NB4 (cell line): ENCODE measurements at regions not wholly inside any gene's neighbourhood (a gene's known extent, or its start where the extent isn't known, plus 50 kb on each side); places are given as distances from the start of the nearest gene placed in this dataset.

Experiments used
- MYC ChIP-seq: IDR thresholded peaks from 2 replicates; pipeline ENCODE4 v1.6.1; 2011; ENCODE audit warnings: low read depth, low read length
- POLR2A ChIP-seq: IDR thresholded peaks from 2 replicates; pipeline ENCODE4 v1.6.1; 2011; ENCODE audit warnings: mild to moderate bottlenecking; ENCODE audit not compliant: insufficient read length; ENCODE audit errors: extremely low read depth
- TF ChIP-seq, protein P1 (sequence below): IDR thresholded peaks from one replicate; pipeline ENCODE4 v1.5.1; 2012; ENCODE audit warnings: low read depth, low read length
- TF ChIP-seq, protein P2 (sequence below): IDR thresholded peaks from 2 replicates; pipeline ENCODE4 v1.6.1; 2011; ENCODE audit warnings: low read depth, low read length

DNA sequence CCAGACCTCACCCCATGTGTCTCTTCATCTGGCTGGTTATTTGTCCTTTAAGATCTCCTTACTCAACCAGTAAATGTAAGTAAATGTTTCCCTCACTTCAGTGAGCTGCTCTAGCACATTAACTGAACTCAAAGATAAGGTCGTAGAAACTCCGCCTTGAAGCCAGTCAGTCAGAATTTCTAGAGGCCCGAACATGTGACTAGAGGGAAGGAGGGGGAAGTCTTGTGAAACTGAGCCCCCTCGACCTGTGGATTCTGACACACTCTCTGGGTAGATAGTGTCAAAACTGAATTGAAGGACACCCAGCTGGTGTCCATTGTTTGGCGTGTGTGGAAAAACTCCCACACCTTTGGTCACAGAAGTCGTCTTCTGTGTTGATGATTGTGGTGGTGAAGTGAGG, 933.9 kb downstream of the ADGRL3 start:
- TF ChIP-seq MYC (no peak), POLR2A (no peak)
- TF ChIP-seq, protein P1, sequence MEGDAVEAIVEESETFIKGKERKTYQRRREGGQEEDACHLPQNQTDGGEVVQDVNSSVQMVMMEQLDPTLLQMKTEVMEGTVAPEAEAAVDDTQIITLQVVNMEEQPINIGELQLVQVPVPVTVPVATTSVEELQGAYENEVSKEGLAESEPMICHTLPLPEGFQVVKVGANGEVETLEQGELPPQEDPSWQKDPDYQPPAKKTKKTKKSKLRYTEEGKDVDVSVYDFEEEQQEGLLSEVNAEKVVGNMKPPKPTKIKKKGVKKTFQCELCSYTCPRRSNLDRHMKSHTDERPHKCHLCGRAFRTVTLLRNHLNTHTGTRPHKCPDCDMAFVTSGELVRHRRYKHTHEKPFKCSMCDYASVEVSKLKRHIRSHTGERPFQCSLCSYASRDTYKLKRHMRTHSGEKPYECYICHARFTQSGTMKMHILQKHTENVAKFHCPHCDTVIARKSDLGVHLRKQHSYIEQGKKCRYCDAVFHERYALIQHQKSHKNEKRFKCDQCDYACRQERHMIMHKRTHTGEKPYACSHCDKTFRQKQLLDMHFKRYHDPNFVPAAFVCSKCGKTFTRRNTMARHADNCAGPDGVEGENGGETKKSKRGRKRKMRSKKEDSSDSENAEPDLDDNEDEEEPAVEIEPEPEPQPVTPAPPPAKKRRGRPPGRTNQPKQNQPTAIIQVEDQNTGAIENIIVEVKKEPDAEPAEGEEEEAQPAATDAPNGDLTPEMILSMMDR = no peak
- TF ChIP-seq, protein P2, sequence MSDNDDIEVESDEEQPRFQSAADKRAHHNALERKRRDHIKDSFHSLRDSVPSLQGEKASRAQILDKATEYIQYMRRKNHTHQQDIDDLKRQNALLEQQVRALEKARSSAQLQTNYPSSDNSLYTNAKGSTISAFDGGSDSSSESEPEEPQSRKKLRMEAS = no peak
